ENCODE measurements at regions not wholly inside any gene's neighbourhood (a gene's known extent, or its start where the extent isn't known, plus 50 kb on each side); places are given as distances from the start of the nearest gene placed in this dataset.

GRCh38 chr2:145777297-145777696 lies 1257.4 kb upstream of the ZEB2 start:
- no peak for DNase-seq (ENCODE audit: low spot score)
- no peaks in the 10 kb centered on the region for H3K36me3 ChIP-seq (ENCODE audit: insufficient read depth, low read length, poor library complexity, severe bottlenecking)
- no peaks in the 10 kb centered on the region for H3K27me3 ChIP-seq (replicated peaks; ENCODE audit: insufficient read depth, low read depth, low read length, poor library complexity)
- CTCF ChIA-PET, result no interaction called here
- no peak for TF ChIP-seq EZH2 (IDR thresholded peaks at IDR 0.05; ENCODE audit: borderline replicate concordance, low read depth, low read length, poor library complexity, severe bottlenecking)
- no peak for TF ChIP-seq CTCF (conservative IDR thresholded peaks at IDR 0.05; ENCODE audit: low read depth, low read length)
- no peak overlapping the region for H3K4me3 ChIP-seq (ENCODE audit: low read depth, low read length, poor library complexity, severe bottlenecking)
- POLR2A ChIA-PET (ENCODE audit: low non-redundant PET), result no interaction called here
- BruUV-seq (replicated peaks), result no TSS peak
- peaks cover 20% of the 10 kb centered on the region for H3K4me1 ChIP-seq (ENCODE audit: insufficient read depth, low read length, poor library complexity, severe bottlenecking)
- intact Hi-C loops (cut with micrococcal nuclease; ENCODE audit: unreplicated experiment), result no loop called here
- H3K27ac ChIP-seq (ENCODE audit: low read depth, low read length, poor library complexity, severe bottlenecking), result no peak overlapping the region
- no peaks in the 10 kb centered on the region for H3K9me3 ChIP-seq (ENCODE audit: low read depth, low read length, poor library complexity, severe bottlenecking)

GRCh38 chr2:145775591-145775990 lies 1255.7 kb upstream of the ZEB2 start:
- intact Hi-C loops (cut with micrococcal nuclease; ENCODE audit: unreplicated experiment), result no loop called here
- no peaks in the 10 kb centered on the region for H3K9me3 ChIP-seq (ENCODE audit: low read depth, low read length, poor library complexity, severe bottlenecking)
- no peaks in the 10 kb centered on the region for H3K36me3 ChIP-seq (ENCODE audit: insufficient read depth, low read length, poor library complexity, severe bottlenecking)
- no peak overlapping the region for H3K4me3 ChIP-seq (ENCODE audit: low read depth, low read length, poor library complexity, severe bottlenecking)
- TF ChIP-seq EZH2 (IDR thresholded peaks at IDR 0.05; ENCODE audit: borderline replicate concordance, low read depth, low read length, poor library complexity, severe bottlenecking), result no peak
- no peak for TF ChIP-seq CTCF (conservative IDR thresholded peaks at IDR 0.05; ENCODE audit: low read depth, low read length)
- H3K4me1 ChIP-seq (ENCODE audit: insufficient read depth, low read length, poor library complexity, severe bottlenecking), result peaks cover 20% of the 10 kb centered on the region
- ChIA-PET CTCF (interaction anchor here (0.9 kb wide), 1 partner anchor 9 kb away, joined by 4 read pairs; no protein-coding TSS in a partner anchor), POLR2A (ENCODE audit: low non-redundant PET) (no interaction called here)
- peak; percentile 59 for DNase-seq (ENCODE audit: low spot score)
- no peaks in the 10 kb centered on the region for H3K27me3 ChIP-seq (replicated peaks; ENCODE audit: insufficient read depth, low read depth, low read length, poor library complexity)
- no peak overlapping the region for H3K27ac ChIP-seq (ENCODE audit: low read depth, low read length, poor library complexity, severe bottlenecking)
- no TSS peak for BruUV-seq (replicated peaks)

GRCh38 chr2:145771525-145771924 lies 1251.6 kb upstream of the ZEB2 start:
- ChIA-PET CTCF (no interaction called here), POLR2A (ENCODE audit: low non-redundant PET) (no interaction called here)
- TF ChIP-seq EZH2 (IDR thresholded peaks at IDR 0.05; ENCODE audit: borderline replicate concordance, low read depth, low read length, poor library complexity, severe bottlenecking), result no peak
- no peak for TF ChIP-seq CTCF (conservative IDR thresholded peaks at IDR 0.05; ENCODE audit: low read depth, low read length)
- no peak for DNase-seq (ENCODE audit: low spot score)
- Histone ChIP-seq H3K36me3 (ENCODE audit: insufficient read depth, low read length, poor library complexity, severe bottlenecking) (no peaks in the 10 kb centered on the region), H3K4me1 (ENCODE audit: insufficient read depth, low read length, poor library complexity, severe bottlenecking) (peaks cover 17% of the 10 kb centered on the region), H3K9me3 (ENCODE audit: low read depth, low read length, poor library complexity, severe bottlenecking) (no peaks in the 10 kb centered on the region), H3K27me3 (replicated peaks; ENCODE audit: insufficient read depth, low read depth, low read length, poor library complexity) (no peaks in the 10 kb centered on the region), H3K4me3 (ENCODE audit: low read depth, low read length, poor library complexity, severe bottlenecking) (no peak overlapping the region), H3K27ac (ENCODE audit: low read depth, low read length, poor library complexity, severe bottlenecking) (no peak overlapping the region)
- intact Hi-C loops (cut with micrococcal nuclease; ENCODE audit: unreplicated experiment), result no loop called here
- no TSS peak for BruUV-seq (replicated peaks)
